RWPE1 (cell line): ENCODE measurements at regions not wholly inside any gene's neighbourhood (a gene's known extent, or its start where the extent isn't known, plus 50 kb on each side); places are given as distances from the start of the nearest gene placed in this dataset.

Source experiments
- CTCF ChIA-PET: fragments of 350-600 bp; sonication (Branson Sonifier 250); formaldehyde crosslinking; extraction: SDS; loops from one replicate; lab custom pipeline; 2021; lab: Yijun Ruan, JAX
- POLR2A ChIA-PET: fragments of 400-600 bp; formaldehyde crosslinking; extraction: SDS; loops from one replicate; lab custom pipeline; 2020; ENCODE audit warnings: antibody characterized with exemption; ENCODE audit not compliant: low non-redundant PET; lab: Yijun Ruan, JAX
- DNase-seq: peaks from one replicate; pipeline ENCODE4 v3.0.0; 2012; ENCODE audit warnings: low spot score
- H3K27ac ChIP-seq: fragments of 450-650 bp; 2 replicates; pipeline ENCODE4 v1.5.1; 2017
- TF ChIP-seq, protein P1 (sequence below): fragments of 450-650 bp; conservative IDR thresholded peaks from 2 replicates; pipeline ENCODE4 v1.5.1; 2017; ENCODE audit warnings: low read depth, mild to moderate bottlenecking

DNA sequence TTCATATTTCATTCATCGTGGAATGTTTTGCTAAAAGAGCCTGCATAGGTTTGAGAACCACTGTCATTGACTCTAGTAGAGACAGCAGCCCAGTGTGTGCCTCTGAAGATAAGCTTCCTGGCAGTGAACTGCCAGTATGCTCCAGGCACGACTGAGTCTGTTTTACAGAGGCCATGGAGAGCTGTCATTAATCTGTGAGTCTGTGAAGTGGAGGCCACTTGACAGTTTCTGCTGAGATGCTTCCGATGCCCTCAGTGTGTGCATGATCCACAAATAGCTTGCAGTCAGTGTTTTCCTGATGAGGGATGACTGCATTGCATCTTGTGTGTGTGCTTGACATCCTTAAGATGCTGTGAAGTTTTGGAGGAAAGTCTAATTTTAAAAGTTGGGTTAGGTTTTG, 162.2 kb downstream of the PFKFB3 start:
- no peak for DNase-seq
- ChIA-PET CTCF (interaction anchor here (0.6 kb wide), 1 partner anchor 34 kb away, joined by 7 read pairs; no protein-coding TSS in a partner anchor), POLR2A (no interaction called here)
- TF ChIP-seq, protein P1, sequence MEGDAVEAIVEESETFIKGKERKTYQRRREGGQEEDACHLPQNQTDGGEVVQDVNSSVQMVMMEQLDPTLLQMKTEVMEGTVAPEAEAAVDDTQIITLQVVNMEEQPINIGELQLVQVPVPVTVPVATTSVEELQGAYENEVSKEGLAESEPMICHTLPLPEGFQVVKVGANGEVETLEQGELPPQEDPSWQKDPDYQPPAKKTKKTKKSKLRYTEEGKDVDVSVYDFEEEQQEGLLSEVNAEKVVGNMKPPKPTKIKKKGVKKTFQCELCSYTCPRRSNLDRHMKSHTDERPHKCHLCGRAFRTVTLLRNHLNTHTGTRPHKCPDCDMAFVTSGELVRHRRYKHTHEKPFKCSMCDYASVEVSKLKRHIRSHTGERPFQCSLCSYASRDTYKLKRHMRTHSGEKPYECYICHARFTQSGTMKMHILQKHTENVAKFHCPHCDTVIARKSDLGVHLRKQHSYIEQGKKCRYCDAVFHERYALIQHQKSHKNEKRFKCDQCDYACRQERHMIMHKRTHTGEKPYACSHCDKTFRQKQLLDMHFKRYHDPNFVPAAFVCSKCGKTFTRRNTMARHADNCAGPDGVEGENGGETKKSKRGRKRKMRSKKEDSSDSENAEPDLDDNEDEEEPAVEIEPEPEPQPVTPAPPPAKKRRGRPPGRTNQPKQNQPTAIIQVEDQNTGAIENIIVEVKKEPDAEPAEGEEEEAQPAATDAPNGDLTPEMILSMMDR = no peak
- H3K27ac ChIP-seq = no peak overlapping the region

DNA sequence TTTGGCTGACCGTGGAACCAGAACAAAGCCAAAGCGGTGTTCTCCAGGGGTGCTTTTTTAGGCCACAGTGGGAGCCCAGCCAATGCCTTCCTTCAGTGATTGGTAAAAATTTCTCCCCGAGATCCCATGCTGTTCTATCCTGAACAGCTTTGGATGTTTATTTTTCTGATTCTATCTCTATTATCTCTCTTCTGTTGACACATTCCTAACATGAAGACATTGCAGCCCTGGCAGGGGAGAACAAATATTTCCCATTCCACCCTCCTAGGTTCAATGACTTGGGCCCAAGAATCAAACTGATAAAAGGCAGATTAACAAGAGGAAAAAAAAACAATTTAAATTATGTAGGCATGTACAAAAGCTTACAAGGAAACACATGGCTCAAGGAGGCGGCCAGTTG, 162.7 kb downstream of the PFKFB3 start:
- POLR2A ChIA-PET = no interaction called here

More for the DNA sequence above, 162.7 kb downstream of the PFKFB3 start:
- TF ChIP-seq, protein P1 = no peak
- H3K27ac ChIP-seq = no peak overlapping the region
- DNase-seq = no peak
- CTCF ChIA-PET = interaction anchor here (0.6 kb wide), 2 partner anchors 14 to 33 kb away, joined by 3 to 7 read pairs; no protein-coding TSS in a partner anchor
